Right cardiac atrium (tissue), 5 donors: ENCODE measurements at regions not wholly inside any gene's neighbourhood (a gene's known extent, or its start where the extent isn't known, plus 50 kb on each side); places are given as distances from the start of the nearest gene placed in this dataset.
"Not testable (repeated sequence)": the region's sequence is repeated elsewhere in the genome, so short reads cannot be mapped to it uniquely, and the experiment has no call there.

Experiments
- ATAC-seq, 2 donors: fragments of 200-7000 bp; cut with Tn5 transposase; one replicate each; pipeline versions ENCODE4 v1.8.0 to v1.9.1; 2020; ENCODE audit warnings: moderate library complexity in 2 of 2, mild to moderate bottlenecking in 1 of 2
- DNase-seq, 3 donors: peaks; one replicate each; pipeline ENCODE4 v3.0.0-alpha.2; 2020
- H3K27ac ChIP-seq: one replicate; pipeline ENCODE4 v1.5.1; 2013; ENCODE audit warnings: mild to moderate bottlenecking, low read length, control low read depth, moderate library complexity
- H3K27me3 ChIP-seq: one replicate; pipeline ENCODE4 v1.6.1; 2013; ENCODE audit not compliant: control insufficient read depth, insufficient read depth
- H3K4me1 ChIP-seq: one replicate; pipeline ENCODE4 v1.6.1; 2013; ENCODE audit warnings: low read length; ENCODE audit not compliant: control insufficient read depth, insufficient read depth
- H3K4me3 ChIP-seq: one replicate; pipeline ENCODE4 v1.5.1; 2013; ENCODE audit warnings: low read length, control low read depth
- H3K9me3 ChIP-seq: one replicate; pipeline ENCODE4 v1.6.1; 2013; ENCODE audit warnings: low read length; ENCODE audit not compliant: control insufficient read depth
- WGBS: extraction: QIAGEN DNeasy Blood & Tissue Kit; methylation state at CpG from one replicate; pipeline ENCODE4 v1.1.7; 2013; 5-methylcytosine and 5-hydroxymethylcytosine counted together
- intact Hi-C, 4 donors: fragments of 100-400 bp; cut with DNase I; formaldehyde crosslinking; loops; one replicate each; pipeline versions ENCODE4 v1.11.0 to v1.14.0; 2022 to 2023
- donor health status: healthy with polysubstance abuse.
- donor health status: DM: no; HTN: yes; CAD: no.
- donor health status: DM: no; HTN: no; CAD: no.
- donor health status: DM: no; HTN: yes; CAD: no; lungs with severe emphysema.
- donor health status: DM: yes; HTN: yes; CAD: no.

DNA sequence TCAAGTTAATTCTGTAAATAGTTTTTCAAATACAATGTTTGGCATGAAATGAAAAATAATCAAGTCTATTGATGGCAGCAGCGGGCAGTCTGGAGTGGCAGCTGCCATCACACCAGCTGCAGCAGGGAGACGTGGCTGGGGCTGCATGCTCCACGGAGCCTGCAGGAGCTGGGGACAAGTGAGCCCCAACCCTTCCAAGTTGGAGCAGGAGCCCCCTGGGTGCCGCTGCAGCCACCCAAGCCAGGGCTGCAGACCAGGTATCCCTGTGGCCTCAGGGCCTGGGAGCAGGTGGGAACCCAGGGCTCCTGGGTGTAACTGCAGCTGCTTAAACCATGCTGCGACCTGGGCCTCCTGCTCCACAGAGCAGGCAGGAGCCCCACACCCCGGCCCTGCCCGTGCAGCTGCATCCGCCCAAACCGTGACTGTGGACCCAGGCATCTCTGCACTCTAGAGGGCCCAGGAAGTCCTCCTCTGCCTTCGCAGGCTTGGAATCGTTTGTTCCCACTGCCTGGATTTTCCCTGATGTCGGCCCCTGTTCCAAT is 257.4 kb downstream of the PLOD2 start:
- intact Hi-C loops, result no loop called here
- H3K27ac ChIP-seq, result no peak overlapping the region
- DNase-seq (peak in 1 of 3 donors; percentile 35), ATAC-seq (peak; percentile 13 to 16)
- WGBS, result 86% methylated on average over 12 of the region's 12 CpGs
- H3K4me3 ChIP-seq, result no peak overlapping the region
- H3K9me3 ChIP-seq, result no peaks in the 10 kb centered on the region
- H3K4me1 ChIP-seq, result no peaks in the 10 kb centered on the region
- no peaks in the 10 kb centered on the region for H3K27me3 ChIP-seq

DNA sequence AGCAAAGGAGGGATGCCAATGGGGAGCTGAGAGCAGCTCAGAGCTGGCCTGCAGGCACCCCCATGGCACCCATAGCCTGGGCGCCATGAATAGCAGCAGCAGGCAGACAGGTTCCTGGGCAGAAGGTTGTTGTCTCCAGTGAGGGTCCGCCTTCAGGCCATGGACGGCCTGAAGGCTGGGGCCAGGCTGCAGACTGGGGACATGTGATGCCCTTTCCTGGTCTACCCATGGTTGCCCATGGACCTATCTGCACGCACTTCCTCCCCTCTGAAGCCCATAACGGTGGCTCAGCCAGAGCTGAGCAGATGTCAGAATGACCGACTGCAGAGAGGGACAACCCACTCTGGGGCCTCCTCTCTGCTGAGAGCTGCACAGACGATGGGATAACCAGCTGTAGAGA is 256.8 kb downstream of the PLOD2 start:
- WGBS, result 86% methylated on average over 7 of the region's 7 CpGs
- ATAC-seq (no peak), DNase-seq (peak in 1 of 3 donors; percentile 33)
- Histone ChIP-seq H3K27me3 (no peaks in the 10 kb centered on the region), H3K4me3 (no peak overlapping the region), H3K9me3 (no peaks in the 10 kb centered on the region), H3K4me1 (no peaks in the 10 kb centered on the region), H3K27ac (no peak overlapping the region)
- intact Hi-C loops, result no loop called here

DNA sequence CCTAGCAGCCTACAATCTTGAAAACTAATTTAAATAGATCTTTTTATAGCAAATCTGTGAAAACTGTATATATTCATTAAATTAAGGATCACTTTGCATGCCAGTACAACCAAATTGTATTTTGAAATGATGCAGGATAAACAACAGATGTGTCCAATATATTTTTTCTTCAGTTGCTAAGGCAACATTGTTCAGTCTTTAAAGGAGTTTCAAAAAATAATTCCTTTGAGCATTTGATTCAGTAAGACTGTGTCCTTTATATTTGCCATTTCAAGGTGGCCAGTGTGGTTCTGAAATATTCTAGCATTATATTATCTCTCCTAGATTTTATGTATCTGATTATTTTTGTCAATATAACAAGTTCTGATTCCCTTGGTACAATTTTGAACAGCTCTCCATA is 254.7 kb downstream of the PLOD2 start:
- Histone ChIP-seq H3K9me3 (no peaks in the 10 kb centered on the region), H3K27me3 (no peaks in the 10 kb centered on the region), H3K4me3 (no peak overlapping the region), H3K4me1 (no peaks in the 10 kb centered on the region), H3K27ac (no peak overlapping the region)
- ATAC-seq, result no peak
- intact Hi-C loops, result no loop called here
- no peak for DNase-seq

DNA sequence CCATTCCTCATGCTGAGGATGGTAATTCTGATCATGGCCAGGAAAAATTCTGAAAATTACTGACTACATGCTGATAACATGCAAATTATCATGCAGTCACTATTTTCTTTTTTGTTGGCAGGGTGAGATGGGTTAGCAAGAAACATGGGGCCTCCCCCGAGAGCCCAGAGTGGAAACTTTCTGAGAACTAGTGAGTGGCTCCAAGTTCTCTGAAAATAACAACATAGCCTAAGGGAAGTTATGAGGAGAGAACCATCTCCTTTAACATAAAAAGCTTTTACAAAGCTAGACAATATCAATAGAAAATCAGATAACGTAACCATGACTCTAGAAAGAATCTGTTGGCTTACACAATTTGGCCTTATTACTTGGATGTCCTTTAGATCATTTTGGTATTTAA is 254.2 kb downstream of the PLOD2 start:
- Histone ChIP-seq H3K27me3 (no peaks in the 10 kb centered on the region), H3K4me3 (no peak overlapping the region), H3K27ac (no peak overlapping the region), H3K9me3 (no peaks in the 10 kb centered on the region), H3K4me1 (no peaks in the 10 kb centered on the region)
- intact Hi-C loops, result no loop called here
- DNase-seq (peak; percentile 26 to 74 (median 49)), ATAC-seq (peak in 1 of 2 donors; percentile 61)
- 65% methylated on average over 2 of the region's 2 CpGs for WGBS

DNA sequence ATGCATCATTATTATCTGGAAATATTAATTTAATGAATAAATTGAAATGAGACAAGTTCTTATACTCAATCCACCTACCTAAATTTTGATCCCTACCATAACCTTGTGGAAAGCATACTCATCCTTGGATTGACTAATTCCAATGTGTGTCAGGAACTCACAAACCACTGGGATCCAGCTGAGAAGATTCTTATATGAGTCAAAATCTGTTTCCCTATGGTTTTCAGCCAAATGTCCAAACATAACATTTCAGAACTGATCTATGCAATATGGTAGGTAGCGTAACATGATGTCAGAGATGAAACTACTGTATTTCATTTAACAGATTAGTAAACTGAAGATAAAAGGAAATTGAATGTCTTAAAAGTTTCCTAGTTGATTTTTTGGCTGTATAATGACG is 250.0 kb downstream of the PLOD2 start:
- Histone ChIP-seq H3K27me3 (no peaks in the 10 kb centered on the region), H3K4me3 (no peak overlapping the region), H3K9me3 (no peaks in the 10 kb centered on the region), H3K27ac (no peak overlapping the region), H3K4me1 (no peaks in the 10 kb centered on the region)
- DNase-seq (no peak), ATAC-seq (no peak)
- WGBS, result 85% methylated on average over 2 of the region's 2 CpGs
- intact Hi-C loops, result no loop called here

DNA sequence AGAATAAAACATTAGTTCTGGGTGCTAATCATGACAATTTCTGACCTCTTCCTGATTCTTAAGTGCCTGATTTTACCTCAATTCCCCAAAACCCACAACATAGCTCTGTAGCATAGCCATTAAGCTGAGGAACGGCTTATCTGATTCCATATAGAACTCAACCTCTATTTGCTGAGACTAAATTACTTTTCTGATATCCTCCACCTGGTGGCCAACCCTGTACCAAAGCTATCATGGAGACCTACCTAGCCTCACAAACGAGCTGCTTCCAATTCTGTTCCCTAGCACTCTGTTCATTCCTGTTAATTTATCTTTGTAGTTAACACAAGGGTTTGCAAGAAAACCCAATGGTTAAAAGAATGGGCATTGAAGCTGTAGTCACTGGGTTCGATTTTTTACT is 245.2 kb downstream of the PLOD2 start:
- ATAC-seq (no peak), DNase-seq (no peak)
- Histone ChIP-seq H3K4me1 (no peaks in the 10 kb centered on the region), H3K27ac (no peak overlapping the region), H3K9me3 (no peaks in the 10 kb centered on the region), H3K27me3 (no peaks in the 10 kb centered on the region), H3K4me3 (no peak overlapping the region)
- intact Hi-C loops, result no loop called here
- 74% methylated on average over 3 of the region's 3 CpGs for WGBS

DNA sequence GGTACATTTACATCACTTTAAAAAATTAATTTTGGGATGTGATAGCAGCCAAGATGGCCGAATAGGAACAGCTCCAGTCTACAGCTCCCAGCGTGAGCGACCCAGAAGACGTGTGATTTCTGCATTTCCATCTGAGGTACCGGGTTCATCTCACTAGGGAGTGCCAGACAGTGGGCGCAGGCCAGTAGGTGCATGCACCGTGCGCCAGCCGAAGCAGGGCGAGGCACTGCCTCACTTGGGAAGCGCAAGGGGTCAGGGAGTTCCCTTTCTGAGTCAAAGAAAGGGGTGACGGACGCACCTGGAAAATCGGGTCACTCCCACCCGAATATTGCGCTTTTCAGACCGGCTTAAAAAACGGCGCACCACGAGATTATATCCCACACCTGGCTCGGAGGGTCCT is 233.2 kb downstream of the PLOD2 start:
- intact Hi-C loops, H3K27ac ChIP-seq, H3K4me3 ChIP-seq, H3K27me3 ChIP-seq, DNase-seq, H3K9me3 ChIP-seq, ATAC-seq, H3K4me1 ChIP-seq: not testable (repeated sequence)
- 91% methylated on average over 11 of the region's 21 CpGs for WGBS

DNA sequence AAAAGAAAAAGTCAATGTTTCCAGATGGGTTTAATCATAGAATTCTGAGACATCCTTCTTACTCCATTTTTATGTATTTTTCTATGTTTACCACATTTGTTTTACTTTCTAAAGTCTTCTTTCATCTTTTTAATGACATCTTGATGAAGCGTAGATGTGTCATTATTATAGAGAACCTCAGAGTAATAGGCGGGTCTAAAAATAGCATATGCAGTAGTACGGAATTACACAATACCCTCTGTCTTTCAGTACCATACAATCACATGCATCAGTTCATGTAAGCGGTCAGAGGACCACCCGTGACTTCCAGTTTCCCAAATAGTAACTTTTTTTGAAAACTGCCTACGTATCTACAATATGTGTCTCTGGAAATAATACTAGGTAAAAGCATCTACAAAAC is 224.0 kb downstream of the PLOD2 start:
- WGBS, result 79% methylated on average over 6 of the region's 6 CpGs

DNA sequence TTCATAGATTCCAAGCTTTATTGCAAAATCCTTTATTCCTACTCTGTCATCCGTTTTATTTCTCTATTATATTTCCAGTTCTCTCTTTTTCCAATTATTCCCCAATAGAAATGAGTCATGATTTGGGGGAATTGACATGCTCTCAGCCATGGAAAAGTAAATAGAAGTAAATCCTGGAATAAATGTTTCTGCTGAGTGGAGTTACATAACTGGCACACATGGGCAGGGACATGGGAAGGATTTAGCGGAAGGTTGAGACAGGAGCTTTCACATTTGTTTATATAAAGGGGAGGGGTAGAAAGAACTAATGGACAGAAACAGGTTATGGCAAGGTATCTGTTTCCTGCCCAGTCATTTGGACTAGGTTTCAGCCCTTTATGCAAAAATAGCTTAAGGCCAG is 221.6 kb downstream of the PLOD2 start:
- intact Hi-C loops, result no loop called here
- H3K4me1 ChIP-seq, result no peaks in the 10 kb centered on the region
- ATAC-seq, result no peak
- no peaks in the 10 kb centered on the region for H3K27me3 ChIP-seq
- no peak overlapping the region for H3K27ac ChIP-seq
- H3K4me3 ChIP-seq, result no peak overlapping the region
- DNase-seq, result no peak
- H3K9me3 ChIP-seq, result no peaks in the 10 kb centered on the region
- 84% methylated on average over 2 of the region's 2 CpGs for WGBS

More for the DNA sequence above, 224.0 kb downstream of the PLOD2 start:
- intact Hi-C loops, result no loop called here
- Histone ChIP-seq H3K27me3 (no peaks in the 10 kb centered on the region), H3K4me1 (no peaks in the 10 kb centered on the region), H3K4me3 (no peak overlapping the region), H3K27ac (no peak overlapping the region), H3K9me3 (no peaks in the 10 kb centered on the region)
- ATAC-seq (no peak), DNase-seq (no peak)

DNA sequence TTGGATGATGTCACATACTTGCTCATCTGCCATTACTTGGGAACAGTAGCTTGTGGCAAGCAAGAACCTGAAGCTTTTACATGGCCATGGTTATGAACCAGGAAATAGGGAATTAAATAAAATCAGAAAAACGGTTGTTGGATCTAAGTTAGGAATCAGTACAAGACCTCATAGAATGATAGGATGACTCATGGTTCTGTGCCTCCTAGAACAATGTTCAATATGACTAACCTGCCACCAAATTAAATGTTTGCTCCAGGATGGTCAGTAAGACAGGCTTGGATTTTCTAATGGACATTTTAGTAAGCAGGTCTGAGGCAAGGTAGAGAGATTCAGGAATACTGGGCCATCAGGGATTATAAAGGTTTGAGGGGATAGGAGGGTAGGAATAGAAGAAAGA is 218.9 kb downstream of the PLOD2 start:
- no peaks in the 10 kb centered on the region for H3K9me3 ChIP-seq
- WGBS, result 70% methylated on average over 1 of the region's 1 CpG
- no peaks in the 10 kb centered on the region for H3K4me1 ChIP-seq
- H3K27me3 ChIP-seq, result no peaks in the 10 kb centered on the region
- no peak overlapping the region for H3K4me3 ChIP-seq
- DNase-seq (no peak), ATAC-seq (no peak)
- intact Hi-C loops, result no loop called here
- no peak overlapping the region for H3K27ac ChIP-seq

DNA sequence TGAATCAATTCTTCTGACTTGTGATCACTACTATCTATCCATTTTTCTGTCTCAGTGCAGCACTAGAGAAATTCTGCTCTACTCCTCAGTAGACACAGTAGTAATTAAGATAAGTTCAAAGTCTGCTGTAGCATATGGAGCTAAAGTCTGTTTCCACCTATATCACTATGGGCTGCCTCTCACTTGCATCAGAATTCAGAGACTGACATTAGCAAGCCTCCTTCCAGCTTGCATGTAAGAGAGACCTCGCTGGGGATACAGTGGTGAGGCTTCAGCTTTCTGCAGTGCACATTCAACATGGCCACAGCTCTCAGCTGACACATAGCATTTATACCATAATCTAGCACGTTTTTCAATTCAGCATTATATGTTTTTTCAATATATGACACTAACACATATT is 217.0 kb downstream of the PLOD2 start:
- Histone ChIP-seq H3K4me3 (no peak overlapping the region), H3K27ac (no peak overlapping the region), H3K4me1 (no peaks in the 10 kb centered on the region), H3K9me3 (no peaks in the 10 kb centered on the region), H3K27me3 (no peaks in the 10 kb centered on the region)
- ATAC-seq (no peak), DNase-seq (no peak)
- intact Hi-C loops, result no loop called here
- 59% methylated on average over 2 of the region's 2 CpGs for WGBS

DNA sequence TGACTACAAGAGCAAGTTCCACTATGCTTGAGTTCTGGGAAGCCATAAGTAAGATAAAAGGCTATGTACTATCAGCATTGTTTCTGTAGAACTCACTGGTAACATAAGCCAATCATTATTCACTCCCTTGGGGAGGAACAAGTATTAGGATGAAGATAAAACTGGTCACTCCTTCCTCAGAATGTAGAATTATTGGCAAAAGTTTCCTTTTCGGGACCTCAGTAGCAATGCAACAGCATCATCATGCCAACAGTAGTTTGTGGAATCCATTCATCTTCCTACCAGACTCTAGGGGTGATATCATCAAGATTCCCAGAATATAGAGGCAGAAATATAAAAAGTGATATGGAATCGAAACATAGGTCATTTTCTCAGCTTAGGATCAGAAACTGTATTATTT is 209.5 kb downstream of the PLOD2 start:
- DNase-seq (no peak), ATAC-seq (no peak)
- no peak overlapping the region for H3K4me3 ChIP-seq
- H3K27ac ChIP-seq, result no peak overlapping the region
- WGBS, result 63% methylated on average over 2 of the region's 2 CpGs
- intact Hi-C loops, result no loop called here
- H3K9me3 ChIP-seq, result no peaks in the 10 kb centered on the region
- H3K4me1 ChIP-seq, result no peaks in the 10 kb centered on the region
- H3K27me3 ChIP-seq, result no peaks in the 10 kb centered on the region
